AML-193 (cell line): ENCODE measurements at regions not wholly inside any gene's neighbourhood (a gene's known extent, or its start where the extent isn't known, plus 50 kb on each side); places are given as distances from the start of the nearest gene placed in this dataset.
"Not testable (repeated sequence)": the region's sequence is repeated elsewhere in the genome, so short reads cannot be mapped to it uniquely, and the experiment has no call there.

ENCODE experiments used
- DNase-seq, 2 experiments: peaks; one replicate each; lab custom pipeline; 2025; lab: John Stamatoyannopoulos, UW

GRCh38 chr4:4666693-4667621 lies 125.1 kb upstream of the STX18 start:
- DNase-seq = no peak

GRCh38 chr4:4666187-4666586 lies 124.3 kb upstream of the STX18 start:
- no peak for DNase-seq

- DNase-seq = no peak
Observed at GRCh38 chr4:4664234-4664633, 122.4 kb upstream of the STX18 start.

GRCh38 chr4:4663028-4663427 lies 121.2 kb upstream of the STX18 start:
- no peak for DNase-seq

- DNase-seq = no peak
Observed at GRCh38 chr4:4662230-4662629, 120.4 kb upstream of the STX18 start.

GRCh38 chr4:4659871-4660651 lies 118.2 kb upstream of the STX18 start:
- DNase-seq = peak; percentile 33 to 39

GRCh38 chr4:4658052-4658451 lies 116.2 kb upstream of the STX18 start:
- no peak for DNase-seq

GRCh38 chr4:4656977-4657376 lies 115.1 kb upstream of the STX18 start:
- DNase-seq = no peak

- DNase-seq = no peak
Observed at GRCh38 chr4:4655901-4656300, 114.1 kb upstream of the STX18 start.

GRCh38 chr4:4655011-4655410 lies 113.2 kb upstream of the STX18 start:
- no peak for DNase-seq

GRCh38 chr4:4651811-4652755 lies 110.2 kb upstream of the STX18 start:
- DNase-seq = no peak

- no peak for DNase-seq
Observed at GRCh38 chr4:4647041-4647440, 105.2 kb upstream of the STX18 start.

GRCh38 chr4:4645743-4646142 lies 103.9 kb upstream of the STX18 start:
- no peak for DNase-seq

GRCh38 chr4:4644277-4644676 lies 102.4 kb upstream of the STX18 start:
- not testable (repeated sequence) for DNase-seq

GRCh38 chr4:4643743-4644142 lies 101.9 kb upstream of the STX18 start:
- not testable (repeated sequence) for DNase-seq

GRCh38 chr4:4643306-4643705 lies 101.5 kb upstream of the STX18 start:
- no peak for DNase-seq

GRCh38 chr4:4642496-4643000 lies 100.7 kb upstream of the STX18 start:
- no peak for DNase-seq

GRCh38 chr4:4641661-4642495 lies 100.0 kb upstream of the STX18 start:
- no peak for DNase-seq

GRCh38 chr4:4641254-4641653 lies 99.4 kb upstream of the STX18 start:
- no peak for DNase-seq

GRCh38 chr4:4640692-4641091 lies 98.8 kb upstream of the STX18 start:
- no peak for DNase-seq

GRCh38 chr4:4639370-4639769 lies 97.5 kb upstream of the STX18 start:
- DNase-seq = no peak
